ENCODE measurements at regions not wholly inside any gene's neighbourhood (a gene's known extent, or its start where the extent isn't known, plus 50 kb on each side); places are given as distances from the start of the nearest gene placed in this dataset.

DNA sequence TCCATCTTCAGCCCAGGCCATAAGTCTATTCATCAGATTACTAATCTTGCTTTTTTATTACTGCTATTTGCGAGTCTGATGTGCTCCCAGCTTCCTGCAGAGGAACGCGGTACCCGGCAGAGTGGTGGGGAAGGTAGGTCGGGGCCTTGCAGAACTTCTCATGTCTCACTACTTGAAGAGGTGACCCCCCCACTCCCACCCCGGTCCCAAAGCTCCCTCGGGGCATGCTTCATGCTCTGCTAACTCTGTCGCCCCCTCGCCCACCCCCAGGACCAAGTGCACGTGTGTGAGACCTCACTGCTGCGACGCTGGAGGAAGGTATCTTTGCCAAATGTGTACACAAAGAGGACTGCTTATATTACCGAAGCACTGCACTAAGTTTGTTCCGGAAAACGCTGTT, 129.4 kb upstream of the RAB12 start:
- no peak for ATAC-seq
- Histone ChIP-seq H3K27ac (no peak overlapping the region), H3K4me3 (no peak overlapping the region), H3K4me1 (no peaks in the 10 kb centered on the region), H3K9me3 (no peaks in the 10 kb centered on the region), H3K27me3 (ENCODE audit: insufficient read depth in 3 of 3, low read length in 2 of 3) (no peaks in the 10 kb centered on the region), H3K36me3 (ENCODE audit: insufficient read depth in 1 of 2, low read depth in 1 of 2) (no peaks in the 10 kb centered on the region)
- whole genome bisulfite sequencing, 3 donors: 67 to 74% (median 71%) methylated on average over 15 of the region's 15 CpGs
- no peak for DNase-seq
- intact Hi-C loops (cut with DNase I): loop anchor here in 1 of 2 donors (5.0 kb wide), 1 partner anchor 508 kb away; no protein-coding TSS in a partner anchor
- TF ChIP-seq, protein P1, sequence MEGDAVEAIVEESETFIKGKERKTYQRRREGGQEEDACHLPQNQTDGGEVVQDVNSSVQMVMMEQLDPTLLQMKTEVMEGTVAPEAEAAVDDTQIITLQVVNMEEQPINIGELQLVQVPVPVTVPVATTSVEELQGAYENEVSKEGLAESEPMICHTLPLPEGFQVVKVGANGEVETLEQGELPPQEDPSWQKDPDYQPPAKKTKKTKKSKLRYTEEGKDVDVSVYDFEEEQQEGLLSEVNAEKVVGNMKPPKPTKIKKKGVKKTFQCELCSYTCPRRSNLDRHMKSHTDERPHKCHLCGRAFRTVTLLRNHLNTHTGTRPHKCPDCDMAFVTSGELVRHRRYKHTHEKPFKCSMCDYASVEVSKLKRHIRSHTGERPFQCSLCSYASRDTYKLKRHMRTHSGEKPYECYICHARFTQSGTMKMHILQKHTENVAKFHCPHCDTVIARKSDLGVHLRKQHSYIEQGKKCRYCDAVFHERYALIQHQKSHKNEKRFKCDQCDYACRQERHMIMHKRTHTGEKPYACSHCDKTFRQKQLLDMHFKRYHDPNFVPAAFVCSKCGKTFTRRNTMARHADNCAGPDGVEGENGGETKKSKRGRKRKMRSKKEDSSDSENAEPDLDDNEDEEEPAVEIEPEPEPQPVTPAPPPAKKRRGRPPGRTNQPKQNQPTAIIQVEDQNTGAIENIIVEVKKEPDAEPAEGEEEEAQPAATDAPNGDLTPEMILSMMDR (IDR thresholded peaks at IDR 0.05): no peak

- DNase-seq: no peak
Observed at GRCh38 chr18:8480506-8481328, 128.5 kb upstream of the RAB12 start.

DNA sequence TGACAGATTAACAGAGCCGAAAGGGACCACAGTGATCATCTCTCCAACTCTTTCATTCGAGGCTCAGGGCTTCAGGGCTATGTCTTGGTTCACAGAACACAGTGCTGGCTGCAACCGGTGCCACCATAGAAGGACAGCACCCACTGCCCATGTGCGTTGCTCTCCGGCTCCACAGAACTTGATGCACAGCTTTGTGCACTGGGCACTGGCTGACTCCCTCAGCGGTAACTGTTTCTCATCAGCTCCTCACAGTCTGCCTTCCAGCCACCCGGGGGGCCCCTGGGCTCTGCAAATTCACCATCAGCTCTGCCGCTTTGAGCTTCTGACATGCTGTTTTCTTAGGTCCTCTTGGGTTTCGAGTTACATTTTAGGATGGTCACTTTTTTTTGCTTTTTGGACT, 124.3 kb upstream of the RAB12 start:
- Histone ChIP-seq H3K36me3 (ENCODE audit: insufficient read depth in 1 of 2, low read depth in 1 of 2) (no peaks in the 10 kb centered on the region), H3K4me1 (no peaks in the 10 kb centered on the region), H3K9me3 (no peaks in the 10 kb centered on the region), H3K27ac (no peak overlapping the region), H3K27me3 (ENCODE audit: insufficient read depth in 3 of 3, low read length in 2 of 3) (no peaks in the 10 kb centered on the region), H3K4me3 (no peak overlapping the region)
- TF ChIP-seq, protein P1 (IDR thresholded peaks at IDR 0.05): no peak
- no peak for ATAC-seq
- no peak for DNase-seq
- 87 to 89% (median 88%) methylated on average over 9 of the region's 9 CpGs for WGBS, 3 donors
- intact Hi-C loops (cut with DNase I): no loop called here

More at GRCh38 chr18:8480506-8481328, 128.5 kb upstream of the RAB12 start:
- intact Hi-C loops (cut with DNase I): no loop called here
- ATAC-seq: peak in 2 of 4 donors; percentile 27 to 47
- TF ChIP-seq, protein P1 (IDR thresholded peaks at IDR 0.05): peak; percentile 49
- Histone ChIP-seq H3K27ac (no peak overlapping the region), H3K27me3 (ENCODE audit: insufficient read depth in 3 of 3, low read length in 2 of 3) (no peaks in the 10 kb centered on the region), H3K9me3 (no peaks in the 10 kb centered on the region), H3K4me3 (no peak overlapping the region), H3K4me1 (no peaks in the 10 kb centered on the region), H3K36me3 (ENCODE audit: insufficient read depth in 1 of 2, low read depth in 1 of 2) (no peaks in the 10 kb centered on the region)
- 54 to 63% (median 55%) methylated on average over 16 of the region's 16 CpGs for WGBS, 3 donors

DNA sequence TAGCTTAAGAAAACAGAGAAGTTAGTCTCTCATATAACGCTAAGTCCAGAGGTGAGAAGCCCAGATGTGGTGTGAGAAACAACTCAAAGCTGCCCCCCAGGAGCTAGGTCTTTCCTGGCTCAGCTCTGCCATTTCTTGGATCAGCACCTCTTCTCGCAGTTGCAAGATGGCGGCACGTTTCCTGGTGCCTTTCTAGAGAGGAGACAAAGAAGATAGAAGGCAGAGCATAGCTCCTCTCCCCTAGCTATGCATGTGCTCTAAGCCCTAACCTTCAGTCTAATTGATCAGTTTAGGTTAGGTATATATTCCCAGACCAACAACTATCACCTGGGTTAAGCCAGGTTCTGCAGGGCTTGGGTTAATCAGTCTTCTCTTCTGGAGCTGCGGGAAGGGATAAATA, 119.5 kb upstream of the RAB12 start:
- WGBS, 3 donors: 93 to 96% (median 96%) methylated on average over 5 of the region's 5 CpGs
- no peaks in the 10 kb centered on the region for H3K36me3 ChIP-seq (ENCODE audit: insufficient read depth in 1 of 2, low read depth in 1 of 2)
- intact Hi-C loops (cut with DNase I): no loop called here
- H3K4me1 ChIP-seq: no peaks in the 10 kb centered on the region
- no peaks in the 10 kb centered on the region for H3K27me3 ChIP-seq (ENCODE audit: insufficient read depth in 3 of 3, low read length in 2 of 3)
- no peak for DNase-seq
- no peak overlapping the region for H3K4me3 ChIP-seq
- no peaks in the 10 kb centered on the region for H3K9me3 ChIP-seq
- no peak for ATAC-seq
- TF ChIP-seq, protein P1 (IDR thresholded peaks at IDR 0.05): no peak
- H3K27ac ChIP-seq: no peak overlapping the region

All from psoas muscle (tissue), 7 donors.